Forelimb muscle (tissue), 1 donor: ENCODE measurements at regions not wholly inside any gene's neighbourhood (a gene's known extent, or its start where the extent isn't known, plus 50 kb on each side); places are given as distances from the start of the nearest gene placed in this dataset.
"Not testable (repeated sequence)": the region's sequence is repeated elsewhere in the genome, so short reads cannot be mapped to it uniquely, and the experiment has no call there.

ENCODE experiments used
- DNase-seq: peaks from one replicate; pipeline ENCODE4 v3.0.0-alpha.2; 2013; ENCODE audit warnings: low read depth

GRCh38 chr20:22071841-22072240, 366.4 kb downstream of the PAX1 start:
- no peak for DNase-seq

- DNase-seq: peak; percentile 63
These were observed 365.2 kb downstream of the PAX1 start for GRCh38 chr20:22070610-22071058.

DNA sequence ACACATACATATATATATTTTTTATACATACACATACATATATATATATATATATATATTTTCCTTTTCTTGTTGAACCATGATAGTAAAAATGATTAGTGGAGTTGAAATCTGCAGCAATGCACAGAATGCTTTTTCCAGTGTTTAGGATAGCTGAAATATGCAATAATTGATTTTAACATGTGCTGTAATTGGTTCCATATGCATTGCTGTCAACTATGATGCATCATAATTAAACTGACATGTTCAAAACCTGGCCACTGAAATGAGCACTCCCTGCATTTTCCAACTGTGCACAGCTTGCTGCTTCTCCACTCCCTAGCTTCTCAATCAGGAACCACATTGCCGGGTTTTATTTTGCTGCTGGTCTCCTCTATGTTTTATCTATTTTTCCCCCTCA, 358.3 kb downstream of the PAX1 start:
- no peak for DNase-seq

- no peak for DNase-seq
These were observed 357.4 kb downstream of the PAX1 start for GRCh38 chr20:22062874-22063273.

DNA sequence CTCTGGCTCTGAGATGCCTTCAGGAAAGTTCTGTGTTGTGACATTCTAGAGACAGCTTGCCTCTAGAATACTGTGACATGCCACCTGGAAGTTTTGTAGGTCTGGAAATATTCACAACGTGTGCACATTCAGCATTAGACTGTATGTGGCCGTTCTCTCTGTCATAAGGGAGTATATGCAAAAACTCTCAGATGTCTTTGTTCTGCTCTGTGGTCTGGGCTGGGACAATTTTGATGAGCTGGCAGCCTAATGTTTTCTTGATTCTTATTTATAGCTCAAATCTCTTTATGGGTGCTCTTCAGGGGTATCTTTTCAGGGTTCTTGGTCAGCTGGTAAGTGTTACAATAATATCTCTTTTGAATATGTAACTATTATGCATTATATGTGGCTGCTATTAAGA, 355.1 kb downstream of the PAX1 start:
- DNase-seq: no peak

DNA sequence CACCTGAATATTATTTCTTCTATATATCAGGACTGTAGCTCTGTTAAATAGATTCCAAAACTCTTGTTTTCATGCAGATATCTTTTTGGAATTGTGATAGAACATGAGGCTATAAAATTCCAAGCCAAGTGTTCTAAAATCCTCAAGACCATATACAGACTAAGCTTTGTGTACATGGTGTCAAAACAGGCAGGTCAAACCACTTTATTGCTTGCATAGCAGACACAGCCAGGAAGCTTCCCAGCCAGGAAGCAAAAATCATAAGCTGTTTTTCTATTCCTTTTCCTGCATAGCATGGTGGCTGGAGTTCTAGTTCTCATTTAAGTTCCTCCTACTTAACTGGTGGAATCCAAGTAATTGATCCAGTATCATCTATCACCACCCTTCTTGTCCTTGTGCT, 353.3 kb downstream of the PAX1 start:
- DNase-seq: no peak

GRCh38 chr20:22055981-22056380, 350.5 kb downstream of the PAX1 start:
- DNase-seq: no peak

DNA sequence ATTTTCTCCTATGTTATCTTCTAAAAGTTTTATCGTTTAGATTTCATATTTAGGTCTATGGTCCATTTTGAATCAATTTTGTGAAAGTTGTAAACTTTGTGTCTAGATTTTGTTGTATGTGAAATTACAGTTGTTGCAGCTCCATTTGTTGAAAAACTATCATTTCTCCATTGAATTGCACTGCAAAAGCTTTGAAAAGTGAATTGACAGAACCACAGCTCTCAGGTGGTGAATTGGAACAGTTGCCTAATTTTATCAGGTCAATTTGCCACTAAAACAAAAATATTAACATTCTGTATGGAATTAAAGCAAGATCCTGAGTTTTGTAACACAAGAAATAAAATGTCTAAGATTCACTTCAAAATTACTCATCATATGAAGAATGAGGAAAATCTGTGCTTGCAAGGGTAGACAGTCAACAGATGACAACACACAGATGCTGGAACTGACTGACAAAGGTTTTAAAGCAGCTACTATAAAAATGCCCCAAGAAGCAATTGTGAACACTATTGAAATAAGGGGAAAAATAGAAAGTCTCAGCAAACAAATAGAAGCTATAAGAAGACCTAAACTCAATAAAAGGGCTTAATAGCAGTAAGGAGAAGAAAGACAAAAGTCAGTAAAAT, 346.7 kb downstream of the PAX1 start:
- no peak for DNase-seq

- not testable (repeated sequence) for DNase-seq
These were observed 340.6 kb downstream of the PAX1 start for GRCh38 chr20:22045956-22046507.

DNA sequence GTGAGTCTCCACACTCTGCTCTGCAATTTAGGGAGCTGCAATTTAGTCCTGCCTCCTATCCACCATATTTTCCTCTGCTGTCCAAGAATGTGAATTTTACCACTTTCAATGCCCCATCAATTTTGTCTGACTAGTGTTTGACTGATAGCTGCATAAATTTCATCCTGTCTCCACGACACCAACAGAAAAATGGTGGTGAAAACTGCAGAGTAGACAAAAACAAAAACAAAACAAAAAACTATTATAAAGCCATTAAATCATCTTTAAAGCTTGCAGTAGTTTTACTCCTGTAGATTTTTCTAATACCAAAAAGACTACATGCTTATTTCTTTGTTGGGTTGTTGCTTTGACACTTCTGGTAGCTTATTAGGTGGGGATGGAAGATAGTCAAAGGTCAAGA, 322.0 kb downstream of the PAX1 start:
- no peak for DNase-seq

DNA sequence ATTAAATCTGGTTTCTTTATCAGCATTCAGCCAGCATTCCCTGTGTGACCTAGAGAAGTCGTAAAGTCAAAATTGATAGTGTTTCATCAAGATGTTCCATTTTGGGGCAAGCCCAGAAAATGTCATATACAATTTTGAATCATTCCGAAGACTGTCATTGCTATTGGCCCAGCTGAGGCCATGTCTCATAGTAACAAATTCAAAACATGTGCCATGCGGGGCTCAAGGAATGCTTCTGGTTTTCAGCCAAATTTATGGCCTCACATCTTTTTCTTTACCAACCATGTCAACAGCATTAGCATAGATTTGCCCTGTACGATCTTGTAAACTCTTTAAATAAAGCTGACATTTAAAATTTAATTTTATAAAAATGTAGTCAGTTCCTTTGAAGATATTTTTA, 314.7 kb downstream of the PAX1 start:
- no peak for DNase-seq

DNA sequence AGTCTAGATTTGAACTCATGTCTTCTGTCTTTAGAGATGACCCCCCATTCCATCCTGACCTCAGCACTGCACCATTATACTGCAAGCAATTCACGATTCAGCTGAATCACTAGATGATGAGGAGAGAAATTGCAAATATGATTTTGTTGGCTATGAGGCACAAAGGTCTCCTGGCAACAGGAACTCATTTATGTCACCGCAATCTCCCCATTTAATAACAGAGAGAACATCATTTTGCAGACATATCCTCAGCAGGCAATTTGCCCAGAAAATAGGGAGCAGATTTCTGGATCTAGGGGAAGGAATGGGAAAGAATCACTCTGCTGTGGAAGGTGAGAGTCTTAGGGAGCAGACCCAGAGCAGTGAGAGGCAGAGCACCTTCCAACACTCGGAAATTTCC, 303.0 kb downstream of the PAX1 start:
- DNase-seq: peak; percentile 6

DNA sequence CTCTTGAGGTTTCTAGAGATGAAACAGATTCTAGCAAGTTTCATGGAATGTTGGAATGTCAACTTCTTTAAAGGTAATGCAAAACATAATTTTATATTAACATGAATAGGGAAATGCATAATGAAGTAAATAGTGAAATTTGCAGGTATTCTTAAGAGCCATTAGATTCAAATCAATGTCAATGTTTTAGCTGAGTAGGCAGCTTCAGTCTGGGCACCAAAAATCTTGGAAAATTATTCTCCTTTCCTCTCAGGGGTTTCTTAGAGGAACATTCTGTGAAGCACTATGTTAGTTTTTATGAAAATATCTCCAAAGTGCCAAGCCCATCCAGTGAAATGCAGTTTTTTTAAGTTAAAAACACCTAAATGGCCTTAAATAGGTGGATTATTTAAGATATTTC, 300.8 kb downstream of the PAX1 start:
- DNase-seq: no peak

- no peak for DNase-seq
These were observed 300.1 kb downstream of the PAX1 start for GRCh38 chr20:22005535-22005934.

- no peak for DNase-seq
These were observed 299.5 kb downstream of the PAX1 start for GRCh38 chr20:22004946-22005345.

DNA sequence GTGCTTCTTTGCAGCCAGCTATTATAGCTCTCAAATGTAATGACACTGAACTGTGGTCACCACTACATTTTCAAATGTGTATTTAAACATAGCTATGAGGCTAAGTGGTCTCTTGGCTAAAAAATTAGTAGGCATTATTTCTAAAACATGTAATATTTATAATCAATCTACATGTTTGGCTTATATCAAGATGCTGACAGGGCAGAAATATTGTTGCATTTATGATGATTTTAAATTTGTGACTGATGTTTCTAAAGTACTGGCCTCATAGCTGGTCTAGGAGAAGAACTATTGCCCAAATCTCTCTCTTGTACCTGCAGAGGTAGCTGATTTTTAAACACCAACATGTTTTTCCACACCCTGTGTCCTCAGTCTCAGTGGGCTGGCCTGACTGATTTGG, 298.2 kb downstream of the PAX1 start:
- no peak for DNase-seq

- no peak for DNase-seq
These were observed 296.4 kb downstream of the PAX1 start for GRCh38 chr20:22001886-22002285.

DNA sequence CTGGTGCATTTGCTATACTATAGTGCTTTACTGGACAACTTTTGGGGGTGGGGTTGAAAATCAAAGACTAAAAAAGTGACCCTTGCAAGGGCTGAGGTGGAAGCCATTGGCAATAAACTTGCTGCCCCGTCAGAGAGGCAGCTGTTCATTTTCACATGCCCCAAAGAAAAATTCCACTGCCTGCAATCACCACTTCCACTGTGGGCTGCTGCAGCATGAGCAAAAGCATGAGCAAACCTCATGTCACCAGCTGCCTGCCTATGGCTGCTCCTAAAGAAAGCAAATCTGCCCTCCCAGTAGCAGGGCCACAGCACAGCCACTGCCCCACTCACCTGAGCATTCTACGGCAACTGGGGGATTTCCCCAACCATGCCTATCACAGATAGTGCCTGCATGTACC, 290.0 kb downstream of the PAX1 start:
- no peak for DNase-seq

GRCh38 chr20:21994203-21994602, 288.7 kb downstream of the PAX1 start:
- DNase-seq: no peak

- DNase-seq: no peak
These were observed 277.1 kb downstream of the PAX1 start for GRCh38 chr20:21982559-21982958.

GRCh38 chr20:21981597-21982344, 276.3 kb downstream of the PAX1 start:
- DNase-seq: no peak

DNA sequence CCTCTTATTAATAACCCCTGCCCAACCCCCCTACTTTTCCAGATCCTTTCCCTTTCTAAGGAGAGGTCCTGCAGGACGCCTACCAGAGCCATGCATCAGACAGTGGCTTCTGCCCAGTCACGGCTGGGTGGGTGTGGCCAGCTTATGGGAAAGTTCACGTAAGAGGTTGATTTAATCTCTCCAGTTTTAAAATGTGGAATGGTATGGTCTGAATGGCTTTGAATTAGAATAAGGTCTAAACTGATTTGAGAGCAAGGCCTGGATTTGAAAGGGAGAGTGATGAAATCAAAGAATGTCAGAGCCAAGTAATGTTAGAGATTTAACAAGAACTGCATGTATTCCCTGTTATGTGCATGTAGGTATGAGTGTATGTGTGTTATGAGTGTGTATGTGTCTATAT, 275.7 kb downstream of the PAX1 start:
- no peak for DNase-seq

- DNase-seq: no peak
These were observed 266.0 kb downstream of the PAX1 start for GRCh38 chr20:21971436-21971835.
